B cell (primary cell): ENCODE measurements at regions not wholly inside any gene's neighbourhood (a gene's known extent, or its start where the extent isn't known, plus 50 kb on each side); places are given as distances from the start of the nearest gene placed in this dataset.

Source experiments
- ATAC-seq: fragments of 200-7000 bp; cut with Tn5 transposase; one replicate; pipeline ENCODE4 v1.10.0; 2021; ENCODE audit warnings: low read depth, mild to moderate bottlenecking, moderate number of reproducible peaks, moderate library complexity
- CTCF ChIA-PET: fragments of 350-600 bp; sonication (Branson Sonifier 250); formaldehyde crosslinking; loops from one replicate; lab custom pipeline; 2021; ENCODE audit warnings: antibody characterized with exemption, inconsistent platforms; lab: Charles Lee
- POLR2A ChIA-PET: fragments of 350-600 bp; sonication (Branson Sonifier 250); formaldehyde crosslinking; loops from one replicate; lab custom pipeline; 2021; ENCODE audit warnings: antibody characterized with exemption; lab: Charles Lee
- DNase-seq: peaks from one replicate; pipeline ENCODE4 v3.0.0; 2013
- H2AFZ ChIP-seq: 2 replicates; pipeline ENCODE4 v1.6.1; 2012; ENCODE audit warnings: mild to moderate bottlenecking, low read depth, low read length; ENCODE audit not compliant: insufficient read depth, poor library complexity, severe bottlenecking
- H3K27ac ChIP-seq, 2 donors: 1 replicate in 1 of 2; 2 replicates in 1 of 2; pipeline ENCODE4 v1.5.1; 2012 to 2013; ENCODE audit warnings: low read length in 2 of 2, mild to moderate bottlenecking in 2 of 2, moderate library complexity in 1 of 2
- H3K27me3 ChIP-seq, 4 experiments: fragments of 200-600 bp in 1 of 4; sonication (generic) in 1 of 4; replicated peaks in 1 of 4; 1 replicate in 2 of 4; 2 replicates in 2 of 4; pipeline versions ENCODE4 v1.6.1 to v1.7.0; 2013 to 2016; ENCODE audit warnings: low read length in 3 of 4, mild to moderate bottlenecking in 2 of 4, mixed read lengths in 1 of 4, moderate library complexity in 1 of 4; ENCODE audit not compliant: insufficient read depth in 4 of 4, control insufficient read depth in 3 of 4; ENCODE audit errors: control extremely low read depth in 1 of 4
- H3K36me3 ChIP-seq, 2 experiments: replicated peaks in 1 of 2; 1 replicate in 1 of 2; 2 replicates in 1 of 2; pipeline versions ENCODE4 v1.6.1 to v1.7.1; 2013; ENCODE audit warnings: low read length in 1 of 2; ENCODE audit not compliant: insufficient read depth in 2 of 2, control insufficient read depth in 1 of 2; ENCODE audit errors: control extremely low read depth in 1 of 2, extremely low read depth in 1 of 2
- H3K4me1 ChIP-seq, 2 donors: fragments of 200-600 bp in 1 of 2; sonication (generic) in 1 of 2; 1 replicate in 1 of 2; 2 replicates in 1 of 2; pipeline versions ENCODE4 v1.5.1 to v1.6.1; 2013 to 2017; ENCODE audit warnings: low read length in 2 of 2; ENCODE audit not compliant: control insufficient read depth in 2 of 2, insufficient read depth in 2 of 2
- H3K4me2 ChIP-seq: replicated peaks from 2 replicates; pipeline ENCODE3; 2012; ENCODE audit warnings: mild to moderate bottlenecking, low read depth, low read length; ENCODE audit not compliant: poor library complexity, severe bottlenecking
- H3K4me3 ChIP-seq, 5 experiments: fragments of 200-600 bp in 1 of 5; sonication (generic) in 1 of 5; 1 replicate in 3 of 5; 2 replicates in 2 of 5; pipeline versions ENCODE4 v1.5.1 to v1.7.0; 2011 to 2016; ENCODE audit warnings: low read length in 4 of 5, mild to moderate bottlenecking in 4 of 5, low read depth in 2 of 5, control low read depth in 1 of 5, moderate library complexity in 1 of 5; ENCODE audit not compliant: insufficient read depth in 1 of 5; ENCODE audit errors: control extremely low read depth in 1 of 5, extremely low read depth in 1 of 5
- H3K79me2 ChIP-seq: fragments of 200-600 bp; sonication (generic); one replicate; pipeline ENCODE4 v1.6.0; 2016; ENCODE audit warnings: low read length; ENCODE audit not compliant: control insufficient read depth, insufficient read depth
- H3K9ac ChIP-seq: fragments of 200-600 bp; sonication (generic); 2 replicates; pipeline ENCODE4 v1.6.1; 2017; ENCODE audit warnings: mild to moderate bottlenecking, low read length, moderate library complexity
- H3K9me3 ChIP-seq, 3 donors: one replicate each; pipeline versions ENCODE4 v1.6.1 to v1.7.1; 2013; ENCODE audit warnings: low read length in 2 of 3; ENCODE audit not compliant: control insufficient read depth in 2 of 3, insufficient read depth in 1 of 3; ENCODE audit errors: control extremely low read depth in 1 of 3
- H4K20me1 ChIP-seq: 2 replicates; pipeline ENCODE4 v1.6.0; 2012; ENCODE audit warnings: mild to moderate bottlenecking, low read length; ENCODE audit not compliant: insufficient read depth, control insufficient read depth, poor library complexity, severe bottlenecking
- H3K27ac Mint-ChIP-seq: one replicate; pipeline ENCODE4 v1.8.0; 2021; ENCODE audit warnings: mixed read lengths
- H3K27me3 Mint-ChIP-seq: one replicate; pipeline ENCODE4 v1.8.0; 2021; ENCODE audit warnings: mixed read lengths
- H3K4me1 Mint-ChIP-seq: one replicate; pipeline ENCODE4 v1.8.0; 2021; ENCODE audit warnings: mixed read lengths
- H3K4me3 Mint-ChIP-seq: one replicate; pipeline ENCODE4 v1.8.0; 2021; ENCODE audit warnings: mixed read lengths
- H3K9me3 Mint-ChIP-seq: one replicate; pipeline ENCODE4 v1.8.0; 2022; ENCODE audit warnings: mixed read lengths; ENCODE audit not compliant: insufficient read depth
- EZH2 ChIP-seq: IDR thresholded peaks from 2 replicates; pipeline ENCODE4 v1.6.1; 2012; ENCODE audit warnings: borderline replicate concordance, low read depth, mild to moderate bottlenecking, moderate library complexity, low read length; ENCODE audit not compliant: insufficient read depth, poor library complexity, severe bottlenecking
- WGBS: methylation state at CpG from one replicate; pipeline ENCODE4 v1.1.5; 2013; ENCODE audit warnings: missing lambda C conversion rate; ENCODE audit not compliant: insufficient coverage; 5-methylcytosine and 5-hydroxymethylcytosine counted together
- intact Hi-C: fragments of 100-400 bp; cut with micrococcal nuclease; formaldehyde crosslinking; loops from one replicate; pipeline ENCODE4 v1.10.0; 2022
- TF ChIP-seq, protein P1 (sequence below): fragments of 200-600 bp; IDR thresholded peaks from one replicate; pipeline ENCODE4 v1.8.0; 2022; ENCODE audit warnings: antibody characterized with exemption, mild to moderate bottlenecking

GRCh38 chr14:44654591-44654990, 147.5 kb upstream of the FSCB start:
- no peaks in the 10 kb centered on the region for H3K4me1 ChIP-seq
- TF ChIP-seq, protein P1, sequence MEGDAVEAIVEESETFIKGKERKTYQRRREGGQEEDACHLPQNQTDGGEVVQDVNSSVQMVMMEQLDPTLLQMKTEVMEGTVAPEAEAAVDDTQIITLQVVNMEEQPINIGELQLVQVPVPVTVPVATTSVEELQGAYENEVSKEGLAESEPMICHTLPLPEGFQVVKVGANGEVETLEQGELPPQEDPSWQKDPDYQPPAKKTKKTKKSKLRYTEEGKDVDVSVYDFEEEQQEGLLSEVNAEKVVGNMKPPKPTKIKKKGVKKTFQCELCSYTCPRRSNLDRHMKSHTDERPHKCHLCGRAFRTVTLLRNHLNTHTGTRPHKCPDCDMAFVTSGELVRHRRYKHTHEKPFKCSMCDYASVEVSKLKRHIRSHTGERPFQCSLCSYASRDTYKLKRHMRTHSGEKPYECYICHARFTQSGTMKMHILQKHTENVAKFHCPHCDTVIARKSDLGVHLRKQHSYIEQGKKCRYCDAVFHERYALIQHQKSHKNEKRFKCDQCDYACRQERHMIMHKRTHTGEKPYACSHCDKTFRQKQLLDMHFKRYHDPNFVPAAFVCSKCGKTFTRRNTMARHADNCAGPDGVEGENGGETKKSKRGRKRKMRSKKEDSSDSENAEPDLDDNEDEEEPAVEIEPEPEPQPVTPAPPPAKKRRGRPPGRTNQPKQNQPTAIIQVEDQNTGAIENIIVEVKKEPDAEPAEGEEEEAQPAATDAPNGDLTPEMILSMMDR, result no peak
- no peak for TF ChIP-seq EZH2
- intact Hi-C loops, result no loop called here
- Mint-ChIP-seq H3K9me3 (no peaks in the 10 kb centered on the region), H3K27ac (no peak overlapping the region), H3K27me3 (no peaks in the 10 kb centered on the region), H3K4me1 (no peaks in the 10 kb centered on the region), H3K4me3 (no peak overlapping the region)
- H3K9me3 ChIP-seq, result peaks cover 0 to 3% (median 0%) of the 10 kb centered on the region in 3 donors
- H3K4me2 ChIP-seq, result no peak overlapping the region
- no CpG with 5 or more reads among the region's 2 CpGs for WGBS
- no peak overlapping the region for H3K4me3 ChIP-seq
- CTCF ChIA-PET, result no interaction called here
- no peak overlapping the region for H3K27ac ChIP-seq
- H4K20me1 ChIP-seq, result no peaks in the 10 kb centered on the region
- no peak overlapping the region for H3K9ac ChIP-seq
- POLR2A ChIA-PET, result no interaction called here
- H3K27me3 ChIP-seq, result no peaks in the 10 kb centered on the region
- no peaks in the 10 kb centered on the region for H3K36me3 ChIP-seq
- H2AFZ ChIP-seq, result no peak overlapping the region
- ATAC-seq, result no peak
- DNase-seq, result no peak
- no peaks in the 10 kb centered on the region for H3K79me2 ChIP-seq

DNA sequence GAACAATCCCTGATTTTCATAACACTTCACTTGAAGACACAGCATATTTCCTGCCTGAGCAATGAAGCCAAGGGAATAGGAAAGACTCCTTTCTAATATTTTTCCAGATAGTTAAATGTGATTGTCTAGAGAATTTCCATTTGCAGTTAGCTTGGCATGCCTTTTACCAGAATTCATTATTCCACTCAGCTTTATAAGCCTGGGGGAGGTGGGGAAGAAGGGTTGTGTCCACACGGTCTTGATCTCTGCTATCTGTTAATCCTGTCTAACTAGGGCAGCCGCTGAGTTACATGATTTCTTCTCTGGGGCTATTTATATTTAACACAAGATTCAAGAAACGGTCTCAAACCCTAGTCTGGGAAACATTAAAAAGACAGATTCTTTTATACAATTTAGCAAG, 146.6 kb upstream of the FSCB start:
- H2AFZ ChIP-seq, result no peak overlapping the region
- intact Hi-C loops, result no loop called here
- peaks cover 0 to 3% (median 0%) of the 10 kb centered on the region in 3 donors for H3K9me3 ChIP-seq
- DNase-seq (no peak), ATAC-seq (no peak)
- H3K4me3 ChIP-seq, result no peak overlapping the region
- POLR2A ChIA-PET, result no interaction called here
- no peaks in the 10 kb centered on the region for H3K4me1 ChIP-seq
- H3K36me3 ChIP-seq, result no peaks in the 10 kb centered on the region
- no peaks in the 10 kb centered on the region for H3K27me3 ChIP-seq
- H3K9ac ChIP-seq, result no peak overlapping the region
- no CpG with 5 or more reads among the region's 3 CpGs for WGBS
- CTCF ChIA-PET, result no interaction called here
- H4K20me1 ChIP-seq, result no peaks in the 10 kb centered on the region
- H3K27ac ChIP-seq, result no peak overlapping the region
- Mint-ChIP-seq H3K4me3 (no peak overlapping the region), H3K27me3 (no peaks in the 10 kb centered on the region), H3K27ac (no peak overlapping the region), H3K9me3 (no peaks in the 10 kb centered on the region), H3K4me1 (no peaks in the 10 kb centered on the region)
- TF ChIP-seq EZH2, result no peak
- TF ChIP-seq, protein P1, result no peak
- H3K4me2 ChIP-seq, result no peak overlapping the region
- no peaks in the 10 kb centered on the region for H3K79me2 ChIP-seq
